Fibroblast of mammary gland (primary cell): ENCODE measurements at regions not wholly inside any gene's neighbourhood (a gene's known extent, or its start where the extent isn't known, plus 50 kb on each side); places are given as distances from the start of the nearest gene placed in this dataset.
"Not testable (repeated sequence)": the region's sequence is repeated elsewhere in the genome, so short reads cannot be mapped to it uniquely, and the experiment has no call there.

Experiments used
- DNase-seq: peaks from one replicate; pipeline ENCODE4 v3.0.0-alpha.2; 2010; ENCODE audit warnings: low read depth
- H3K4me3 ChIP-seq: 2 replicates; pipeline ENCODE4 v1.5.1; 2011; ENCODE audit warnings: low read depth, mild to moderate bottlenecking, low read length, moderate library complexity; ENCODE audit not compliant: control insufficient read depth
- CTCF ChIP-seq: conservative IDR thresholded peaks from 2 replicates; pipeline ENCODE4 v1.5.1; 2011; ENCODE audit warnings: low read depth, low read length, inconsistent platforms; ENCODE audit not compliant: control insufficient read depth, insufficient read depth

- no peak for TF ChIP-seq CTCF
- no peak for DNase-seq
- no peak overlapping the region for H3K4me3 ChIP-seq
Observed at GRCh38 chr2:55802067-55802466, 108.4 kb upstream of the PNPT1 start.

- no peak for TF ChIP-seq CTCF
- no peak for DNase-seq
- no peak overlapping the region for H3K4me3 ChIP-seq
Observed at GRCh38 chr2:55801436-55801835, 107.8 kb upstream of the PNPT1 start.

GRCh38 chr2:55799624-55800023, 106.0 kb upstream of the PNPT1 start:
- DNase-seq, H3K4me3 ChIP-seq: not testable (repeated sequence)

GRCh38 chr2:55796121-55796520, 102.5 kb upstream of the PNPT1 start:
- no peak for TF ChIP-seq CTCF
- no peak overlapping the region for H3K4me3 ChIP-seq
- DNase-seq, result no peak

GRCh38 chr2:55793602-55794001, 100.0 kb upstream of the PNPT1 start:
- H3K4me3 ChIP-seq, DNase-seq: not testable (repeated sequence)

GRCh38 chr2:55786280-55786679, 92.6 kb upstream of the PNPT1 start:
- H3K4me3 ChIP-seq, result no peak overlapping the region
- TF ChIP-seq CTCF, result no peak
- no peak for DNase-seq

- not testable (repeated sequence) for DNase-seq, H3K4me3 ChIP-seq
Observed at GRCh38 chr2:55783751-55784150, 90.1 kb upstream of the PNPT1 start.

- DNase-seq, result no peak
- no peak for TF ChIP-seq CTCF
Observed at GRCh38 chr2:55782528-55783173, 89.0 kb upstream of the PNPT1 start.

More at GRCh38 chr2:55782528-55783173, 89.0 kb upstream of the PNPT1 start:
- H3K4me3 ChIP-seq, result no peak overlapping the region
